ENCODE measurements at regions not wholly inside any gene's neighbourhood (a gene's known extent, or its start where the extent isn't known, plus 50 kb on each side); places are given as distances from the start of the nearest gene placed in this dataset.

DNA sequence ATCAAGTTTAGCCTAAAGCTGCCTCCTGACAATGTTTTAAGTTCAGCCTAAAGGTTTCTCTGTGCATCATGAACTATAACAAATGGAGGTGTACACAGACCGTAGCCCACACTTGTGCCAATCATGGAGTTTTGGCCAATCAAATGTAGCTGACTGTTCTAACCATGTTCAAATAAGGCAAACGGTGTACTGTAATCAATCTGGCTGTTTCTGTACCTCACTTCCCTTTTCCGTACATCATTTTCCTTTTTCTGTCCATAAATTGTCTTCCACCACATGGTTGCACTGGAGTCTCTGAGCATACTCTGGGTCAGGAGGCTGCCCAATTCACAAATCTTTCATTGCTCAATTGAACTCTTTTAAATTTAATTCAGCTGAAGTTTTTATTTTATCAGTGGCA is 132.2 kb upstream of the UST start:
- Histone ChIP-seq H2BK20ac (ENCODE audit: low read length) (no peak overlapping the region), H4K20me1 (replicated peaks in 1 of 2; ENCODE audit: control insufficient read depth in 1 of 2, insufficient read depth in 2 of 2, low read length in 2 of 2) (no peaks in the 10 kb centered on the region), H3K79me2 (ENCODE audit: control insufficient read depth in 1 of 2, insufficient read depth in 2 of 2, low read length in 2 of 2) (no peaks in the 10 kb centered on the region), H3K27me3 (replicated peaks in 1 of 4; ENCODE audit: control insufficient read depth in 3 of 4, extremely low read depth in 1 of 4, insufficient read depth in 3 of 4, low read length in 3 of 4) (no peaks in the 10 kb centered on the region), H3K23ac (ENCODE audit: insufficient read length) (no peak overlapping the region), H3K9ac (replicated peaks in 1 of 4; ENCODE audit: extremely low read depth in 1 of 4, low read depth in 3 of 4, low read length in 3 of 4) (no peak overlapping the region), H3K14ac (ENCODE audit: insufficient read length) (no peak overlapping the region), H3K4me3 (ENCODE audit: extremely low read depth in 1 of 4, insufficient read depth in 2 of 4, low read depth in 3 of 4, low read length in 4 of 4) (no peak overlapping the region), H3K4me1 (replicated peaks in 1 of 4; ENCODE audit: control insufficient read depth in 3 of 4, insufficient read depth in 4 of 4, low read length in 3 of 4) (peaks cover 0 to 3% (median 0%) of the 10 kb centered on the region in 4 experiments; a peak in 2 of 7 replicates), H3K9me3 (ENCODE audit: insufficient read depth in 2 of 2, low read depth in 1 of 2, low read length in 1 of 2) (no peaks in the 10 kb centered on the region), H4K5ac (ENCODE audit: insufficient read length, low read depth, low read length) (no peak overlapping the region), H2AFZ (ENCODE audit: low read length) (no peak overlapping the region), H2BK5ac (ENCODE audit: low read depth, low read length) (no peak overlapping the region), H4K8ac (ENCODE audit: extremely low read depth, insufficient read depth, low read length) (no peak overlapping the region), H3K36me3 (ENCODE audit: control insufficient read depth in 2 of 4, insufficient read depth in 4 of 4, low read length in 3 of 4) (no peaks in the 10 kb centered on the region), H3K56ac (replicated peaks; ENCODE audit: insufficient read length, low read depth, low read length) (no peak overlapping the region), H3K4ac (replicated peaks; ENCODE audit: insufficient read length, low read depth, low read length) (no peak overlapping the region), H2BK120ac (replicated peaks; ENCODE audit: low read depth, low read length) (no peak overlapping the region), H4K91ac (replicated peaks; ENCODE audit: insufficient read length, low read length) (no peak overlapping the region), H3K4me2 (ENCODE audit: insufficient read depth in 1 of 2, low read depth in 2 of 2, low read length in 2 of 2) (no peak overlapping the region), H3K18ac (ENCODE audit: extremely low read depth, low read length) (no peak overlapping the region), H3K79me1 (ENCODE audit: low read depth, low read length) (no peaks in the 10 kb centered on the region), H3K27ac (ENCODE audit: low read depth, low read length) (no peak overlapping the region), H2BK15ac (ENCODE audit: low read length) (no peak overlapping the region), H2BK12ac (ENCODE audit: low read depth, low read length) (no peak overlapping the region), H3K23me2 (ENCODE audit: low read depth, low read length) (no peaks in the 10 kb centered on the region), H2AK5ac (ENCODE audit: low read depth, low read length) (no peak overlapping the region)
- POLR2A ChIA-PET (ENCODE audit: partially characterized antibody), result no interaction called here
- no peak for DNase-seq (ENCODE audit: low read depth in 1 of 2, low spot score in 2 of 2)
- CTCF ChIA-PET (ENCODE audit: partially characterized antibody), result interaction anchor here (1.0 to 5.4 kb wide), 3 partner anchors 27 to 359 kb away, joined by 3 to 21 read pairs (median 4); no protein-coding TSS in a partner anchor
- TF ChIP-seq POLR2AphosphoS5 (IDR thresholded peaks at IDR 0.05; ENCODE audit: low read depth, low read length) (no peak), EZH2 (IDR thresholded peaks at IDR 0.05; ENCODE audit: low read depth, low read length, severe bottlenecking) (no peak), SUZ12 (IDR thresholded peaks at IDR 0.05; ENCODE audit: low read length) (no peak)
- no peak for FAIRE-seq
- WGBS, 2 experiments (ENCODE audit: extremely low coverage in 1 of 2, insufficient coverage in 1 of 2, insufficient read length in 1 of 2, insufficient replicate concordance in 2 of 2, low coverage in 1 of 2, low lambda C conversion rate in 2 of 2, missing lambda C conversion rate in 1 of 2), result 92% methylated on average over 3 of the region's 3 CpGs; no CpG with 5 or more reads in 1 of the 2 experiments

Measured in H1 (cell line).